ENCODE measurements at regions not wholly inside any gene's neighbourhood (a gene's known extent, or its start where the extent isn't known, plus 50 kb on each side); places are given as distances from the start of the nearest gene placed in this dataset.

- ATAC-seq, result no peak
- no peak for DNase-seq (ENCODE audit: missing footprints)
- intact Hi-C loops (cut with DNase I), result no loop called here
Measured at GRCh38 chr9:82147798-82148425, 159.3 kb downstream of the SPATA31D1 start.

GRCh38 chr9:82148426-82148810, 159.8 kb downstream of the SPATA31D1 start:
- intact Hi-C loops (cut with DNase I), result no loop called here
- DNase-seq (ENCODE audit: missing footprints), result no peak
- ATAC-seq, result no peak

- ATAC-seq, result no peak
Measured at GRCh38 chr9:82148901-82149461, 160.4 kb downstream of the SPATA31D1 start.

GRCh38 chr9:82149501-82149946, 161.0 kb downstream of the SPATA31D1 start:
- intact Hi-C loops (cut with DNase I), result no loop called here
- no peak for ATAC-seq
- no peak for DNase-seq (ENCODE audit: missing footprints)

More at GRCh38 chr9:82148901-82149461, 160.4 kb downstream of the SPATA31D1 start:
- DNase-seq (ENCODE audit: missing footprints), result no peak
- intact Hi-C loops (cut with DNase I), result no loop called here

DNA sequence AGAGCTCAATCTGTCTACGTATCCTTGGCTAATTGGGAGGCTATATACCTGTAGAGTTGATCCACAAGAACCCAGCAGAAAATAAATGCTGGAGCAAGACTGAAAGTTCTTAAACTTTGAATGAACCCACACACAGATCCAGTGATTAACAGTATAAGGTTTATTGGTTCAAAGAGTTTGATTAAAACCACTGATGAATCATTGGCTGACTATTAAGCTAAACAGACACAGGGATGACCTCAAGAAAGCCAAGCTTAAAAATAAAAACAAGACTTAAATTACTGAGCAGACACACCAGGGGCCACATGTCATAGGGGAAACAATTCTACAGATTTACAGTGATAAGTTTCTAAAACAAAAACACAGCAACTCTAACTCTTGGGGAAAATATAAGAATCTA, 163.6 kb downstream of the SPATA31D1 start:
- ATAC-seq (no peak), DNase-seq (ENCODE audit: missing footprints) (no peak)
- intact Hi-C loops (cut with DNase I), result no loop called here

DNA sequence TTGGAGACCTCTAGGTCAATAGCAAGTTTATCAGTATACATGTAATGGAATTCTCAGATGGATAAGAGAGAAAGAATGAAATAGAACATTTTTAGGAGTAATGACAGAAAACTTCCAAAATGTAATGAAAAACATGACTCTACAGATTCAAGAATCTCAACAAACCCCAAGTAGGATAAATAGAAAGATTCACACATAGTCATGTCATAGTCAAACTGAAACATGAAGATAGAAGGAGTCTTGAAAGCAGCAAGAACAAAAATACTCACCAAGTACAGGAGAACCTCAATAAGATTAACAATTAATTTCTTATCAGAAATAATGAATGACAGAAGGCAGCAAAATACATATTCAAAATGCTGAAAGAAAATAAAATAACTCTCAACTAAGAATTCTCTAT, 164.5 kb downstream of the SPATA31D1 start:
- DNase-seq (ENCODE audit: missing footprints) (no peak), ATAC-seq (no peak)
- intact Hi-C loops (cut with DNase I), result no loop called here

DNA sequence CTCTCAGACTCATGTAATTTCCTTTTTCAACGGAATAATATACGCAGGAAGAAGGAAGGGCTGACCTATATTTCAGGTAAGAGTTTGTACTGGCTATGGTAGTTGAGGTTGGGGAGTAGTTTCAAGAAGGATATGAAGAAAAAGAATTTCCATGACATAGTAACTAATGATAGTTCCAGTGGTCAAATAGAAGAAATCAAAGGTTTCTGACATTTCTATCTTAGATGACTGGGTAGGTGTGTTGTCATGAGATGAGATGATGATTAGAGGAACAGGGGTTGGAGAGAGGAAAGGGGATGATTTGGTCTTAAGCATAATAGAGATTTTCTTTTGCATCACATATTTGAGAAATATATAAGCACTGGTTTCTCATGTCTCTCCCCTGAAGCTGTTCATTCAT, 166.0 kb downstream of the SPATA31D1 start:
- intact Hi-C loops (cut with DNase I), result no loop called here
- ATAC-seq (no peak), DNase-seq (ENCODE audit: missing footprints) (no peak)

DNA sequence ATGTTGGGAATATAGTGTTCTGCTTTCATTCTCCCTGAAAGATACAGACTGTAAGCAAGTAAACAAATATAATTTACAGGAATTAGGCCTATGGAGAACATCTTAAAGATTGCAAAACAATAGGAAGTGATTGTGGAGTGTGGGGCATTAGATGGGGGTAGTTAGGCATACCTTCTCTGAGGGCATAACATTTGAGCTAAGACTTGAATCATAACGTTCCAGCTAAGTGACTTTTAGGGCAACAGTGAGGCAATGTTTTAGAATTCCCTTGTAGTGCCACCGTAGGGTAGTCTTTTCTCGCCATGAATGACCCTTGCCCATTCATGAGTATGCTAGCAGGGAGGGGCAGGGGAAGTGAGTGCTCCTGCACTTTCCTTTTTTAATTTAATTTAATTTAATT, 173.3 kb downstream of the SPATA31D1 start:
- ATAC-seq, result no peak
- DNase-seq (ENCODE audit: missing footprints), result no peak
- intact Hi-C loops (cut with DNase I), result no loop called here

- no peak for DNase-seq (ENCODE audit: missing footprints)
- intact Hi-C loops (cut with DNase I), result no loop called here
- no peak for ATAC-seq
Measured at GRCh38 chr9:82164159-82164558, 175.6 kb downstream of the SPATA31D1 start.

GRCh38 chr9:82167296-82167695, 178.7 kb downstream of the SPATA31D1 start:
- intact Hi-C loops (cut with DNase I), result no loop called here
- DNase-seq (ENCODE audit: missing footprints), result no peak
- no peak for ATAC-seq

GRCh38 chr9:82168585-82168984, 180.0 kb downstream of the SPATA31D1 start:
- DNase-seq (ENCODE audit: missing footprints) (no peak), ATAC-seq (no peak)
- intact Hi-C loops (cut with DNase I), result no loop called here

GRCh38 chr9:82170866-82171265, 182.3 kb downstream of the SPATA31D1 start:
- DNase-seq (ENCODE audit: missing footprints), result no peak
- intact Hi-C loops (cut with DNase I), result no loop called here
- ATAC-seq, result no peak

GRCh38 chr9:82171271-82171670, 182.7 kb downstream of the SPATA31D1 start:
- DNase-seq (ENCODE audit: missing footprints), result no peak
- intact Hi-C loops (cut with DNase I), result no loop called here
- ATAC-seq, result no peak

DNA sequence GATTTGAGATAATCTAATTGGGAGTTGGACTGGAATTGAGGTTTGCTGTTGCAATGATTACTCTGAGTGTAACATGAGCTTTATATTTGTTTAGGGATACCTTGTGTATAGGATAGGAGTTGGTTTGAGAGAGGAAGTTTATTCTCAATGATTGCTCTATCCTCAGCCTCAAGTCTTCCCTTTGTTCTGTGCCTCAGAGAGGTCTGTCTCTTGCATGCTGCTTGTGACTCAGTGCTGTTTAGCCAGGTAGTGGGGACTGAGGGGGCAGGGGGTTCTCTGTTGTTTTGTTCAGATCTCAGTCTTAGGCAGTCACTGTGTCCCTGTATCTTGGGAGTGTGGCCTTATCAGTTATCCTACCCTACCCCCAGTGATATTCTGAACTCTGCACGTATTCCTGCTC, 192.1 kb downstream of the SPATA31D1 start:
- DNase-seq (ENCODE audit: missing footprints) (no peak), ATAC-seq (no peak)
- intact Hi-C loops (cut with DNase I), result no loop called here

DNA sequence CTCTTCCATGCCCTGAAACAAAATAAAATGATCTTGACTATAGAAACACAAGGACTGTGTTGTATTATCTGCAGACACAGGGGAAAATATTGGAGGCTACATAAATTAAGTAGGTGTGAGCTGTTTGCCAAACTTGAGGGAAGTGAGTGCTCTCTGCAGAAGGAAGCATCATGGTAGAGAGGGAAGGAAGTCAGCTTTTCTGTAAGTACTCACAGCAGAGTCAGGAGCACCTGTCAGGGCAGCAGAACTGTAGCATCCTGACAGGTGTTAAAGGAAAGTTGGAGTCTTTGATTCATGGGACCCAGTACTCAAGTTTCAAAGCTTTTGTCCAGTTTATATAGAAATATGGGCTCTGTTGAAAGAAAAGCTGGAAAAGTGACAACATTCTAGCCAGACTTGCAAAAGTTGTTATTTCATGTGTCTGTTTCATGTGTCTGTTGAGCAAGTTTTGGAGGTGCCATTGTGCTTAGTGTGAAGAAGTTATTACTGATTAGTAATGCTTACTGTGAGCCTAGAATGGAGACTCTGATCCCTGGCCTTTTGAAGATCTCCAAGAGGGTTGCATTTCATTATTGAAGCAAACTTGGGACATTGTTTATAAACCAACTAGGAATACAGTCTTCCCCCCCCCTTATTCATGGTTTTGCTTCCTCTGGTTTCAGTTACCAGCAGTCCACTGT, 194.7 kb downstream of the SPATA31D1 start:
- no peak for ATAC-seq
- no peak for DNase-seq (ENCODE audit: missing footprints)
- intact Hi-C loops (cut with DNase I), result no loop called here

- DNase-seq (ENCODE audit: missing footprints) (no peak), ATAC-seq (no peak)
- intact Hi-C loops (cut with DNase I), result no loop called here
Measured at GRCh38 chr9:82184524-82184923, 196.0 kb downstream of the SPATA31D1 start.

DNA sequence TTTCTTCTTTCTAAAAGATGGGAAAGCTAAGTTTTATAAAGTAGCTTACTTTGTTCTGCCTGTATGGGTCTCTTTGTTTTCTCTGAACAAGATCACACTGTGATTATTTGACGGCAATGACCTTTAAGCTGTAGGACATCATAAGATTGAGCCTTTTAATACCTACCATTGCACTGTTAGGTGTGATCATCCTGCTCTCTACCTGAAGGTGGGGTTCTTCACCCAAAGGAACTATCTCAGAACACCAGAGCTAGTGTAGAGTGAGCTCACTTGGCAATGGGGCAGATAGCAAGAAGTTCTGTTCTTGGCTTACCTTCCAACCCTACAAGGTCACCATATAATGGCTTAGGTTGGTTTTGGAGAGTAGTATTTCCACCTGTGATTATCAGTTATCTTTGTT, 200.2 kb downstream of the SPATA31D1 start:
- intact Hi-C loops (cut with DNase I), result no loop called here
- DNase-seq (ENCODE audit: missing footprints) (no peak), ATAC-seq (no peak)

- no peak for DNase-seq (ENCODE audit: missing footprints)
- intact Hi-C loops (cut with DNase I), result no loop called here
- ATAC-seq, result no peak
Measured at GRCh38 chr9:82191082-82191770, 202.7 kb downstream of the SPATA31D1 start.

DNA sequence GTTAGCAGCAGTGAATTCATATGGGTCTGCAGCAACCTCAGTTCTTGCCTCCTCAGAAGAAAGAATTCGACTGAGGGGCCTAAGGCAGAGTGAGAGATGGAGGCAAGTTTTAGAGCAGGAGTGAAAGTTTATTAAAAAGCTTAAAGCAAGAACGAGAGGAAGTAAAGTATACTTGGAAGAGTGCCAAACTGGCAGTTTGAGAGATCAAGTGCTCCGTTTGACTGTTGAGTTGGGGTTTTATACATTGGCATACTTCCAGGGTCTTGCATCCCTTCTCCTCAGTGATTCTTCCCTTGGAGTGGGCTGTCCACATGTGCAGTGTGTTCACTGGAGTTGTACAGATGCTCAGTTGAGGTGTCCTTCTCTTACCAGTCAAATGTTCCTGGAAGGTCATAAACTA, 203.6 kb downstream of the SPATA31D1 start:
- ATAC-seq, result no peak
- DNase-seq (ENCODE audit: missing footprints), result no peak
- intact Hi-C loops (cut with DNase I), result no loop called here
